Trophoblast cell (in vitro differentiated cells and primary cell): ENCODE measurements at regions not wholly inside any gene's neighbourhood (a gene's known extent, or its start where the extent isn't known, plus 50 kb on each side); places are given as distances from the start of the nearest gene placed in this dataset.

ENCODE experiments used
- DNase-seq, 2 donors: peaks; one replicate each; pipeline ENCODE4 v3.0.0-alpha.2; 2016
- H2AFZ ChIP-seq: 2 replicates; pipeline ENCODE4 v1.6.1; 2013; ENCODE audit warnings: low read length, moderate library complexity, mild to moderate bottlenecking; ENCODE audit not compliant: insufficient read depth, poor library complexity
- H2AK5ac ChIP-seq: 2 replicates; pipeline ENCODE4 v1.6.1; 2013; ENCODE audit warnings: mild to moderate bottlenecking, low read length
- H2BK120ac ChIP-seq: 2 replicates; pipeline ENCODE4 v1.6.1; 2013; ENCODE audit warnings: low read length, mild to moderate bottlenecking, moderate library complexity; ENCODE audit not compliant: insufficient read depth, poor library complexity
- H2BK12ac ChIP-seq: 2 replicates; pipeline ENCODE4 v1.6.1; 2013; ENCODE audit warnings: mild to moderate bottlenecking, low read length, moderate library complexity
- H2BK5ac ChIP-seq: 2 replicates; pipeline ENCODE4 v1.6.1; 2013; ENCODE audit warnings: low read length, low read depth, moderate library complexity, mild to moderate bottlenecking; ENCODE audit not compliant: poor library complexity
- H3K14ac ChIP-seq: 2 replicates; pipeline ENCODE4 v1.6.1; 2013; ENCODE audit warnings: mild to moderate bottlenecking, low read length
- H3K18ac ChIP-seq: 2 replicates; pipeline ENCODE4 v1.6.1; 2013; ENCODE audit warnings: mild to moderate bottlenecking, low read length
- H3K23ac ChIP-seq: 2 replicates; pipeline ENCODE4 v1.6.1; 2013; ENCODE audit warnings: low read length
- H3K27ac ChIP-seq: 2 replicates; pipeline ENCODE4 v1.5.1; 2013; ENCODE audit warnings: low read depth, mild to moderate bottlenecking, inconsistent platforms, low read length, moderate library complexity
- H3K27me3 ChIP-seq: 2 replicates; pipeline ENCODE4 v1.6.1; 2013; ENCODE audit warnings: inconsistent platforms, mild to moderate bottlenecking, low read length, moderate library complexity; ENCODE audit not compliant: insufficient read depth
- H3K36me3 ChIP-seq, 2 experiments: 1 replicate in 1 of 2; 2 replicates in 1 of 2; pipeline ENCODE4 v1.6.1; 2013; ENCODE audit warnings: low read length in 2 of 2, mild to moderate bottlenecking in 2 of 2, moderate library complexity in 1 of 2; ENCODE audit not compliant: insufficient read depth in 2 of 2, control insufficient read depth in 1 of 2
- H3K4ac ChIP-seq: 2 replicates; pipeline ENCODE4 v1.6.1; 2013; ENCODE audit warnings: low read depth, mild to moderate bottlenecking, low read length, moderate library complexity
- H3K4me1 ChIP-seq, 2 experiments: 1 replicate in 1 of 2; 2 replicates in 1 of 2; pipeline ENCODE4 v1.6.1; 2013; ENCODE audit warnings: low read length in 2 of 2, mild to moderate bottlenecking in 2 of 2, moderate library complexity in 1 of 2; ENCODE audit not compliant: insufficient read depth in 2 of 2, control insufficient read depth in 1 of 2
- H3K4me2 ChIP-seq: 2 replicates; pipeline ENCODE4 v1.6.1; 2013; ENCODE audit warnings: inconsistent platforms, mild to moderate bottlenecking, low read length, moderate library complexity
- H3K4me3 ChIP-seq: 2 replicates; pipeline ENCODE4 v1.5.1; 2013; ENCODE audit warnings: mild to moderate bottlenecking, low read depth, low read length, inconsistent platforms
- H3K79me1 ChIP-seq: one replicate; pipeline ENCODE4 v1.6.1; 2013; ENCODE audit warnings: low read length
- H3K79me2 ChIP-seq: 2 replicates; pipeline ENCODE4 v1.6.1; 2013; ENCODE audit warnings: low read length, mild to moderate bottlenecking; ENCODE audit not compliant: control insufficient read depth, insufficient read depth, poor library complexity
- H3K9ac ChIP-seq: 2 replicates; pipeline ENCODE4 v1.6.1; 2013; ENCODE audit warnings: mild to moderate bottlenecking, low read length
- H3K9me3 ChIP-seq: 2 replicates; pipeline ENCODE4 v1.6.1; 2013; ENCODE audit warnings: low read depth, mild to moderate bottlenecking, control low read depth, inconsistent platforms, low read length; ENCODE audit not compliant: insufficient read depth
- H4K12ac ChIP-seq: 2 replicates; pipeline ENCODE4 v1.6.1; 2013; ENCODE audit warnings: low read depth, mild to moderate bottlenecking, low read length, moderate library complexity
- H4K8ac ChIP-seq: 2 replicates; pipeline ENCODE4 v1.6.1; 2013; ENCODE audit warnings: low read depth, mild to moderate bottlenecking, low read length, moderate library complexity
- H4K91ac ChIP-seq: one replicate; pipeline ENCODE4 v1.6.1; 2013; ENCODE audit warnings: low read depth, mild to moderate bottlenecking, low read length, moderate library complexity
- WGBS: extraction: QIAGEN DNeasy Blood & Tissue Kit; methylation state at CpG from one replicate; pipeline ENCODE4 v1.1.7; 2013; ENCODE audit warnings: missing lambda C conversion rate; ENCODE audit not compliant: insufficient read length, insufficient coverage; ENCODE audit errors: extremely low coverage; 5-methylcytosine and 5-hydroxymethylcytosine counted together

- Histone ChIP-seq H2BK12ac (no peak overlapping the region), H3K9me3 (no peaks in the 10 kb centered on the region), H2BK5ac (no peak overlapping the region), H3K36me3 (no peaks in the 10 kb centered on the region), H4K8ac (no peak overlapping the region), H3K23ac (no peak overlapping the region), H3K4me1 (no peaks in the 10 kb centered on the region), H4K91ac (no peak overlapping the region), H3K79me1 (no peaks in the 10 kb centered on the region), H3K9ac (no peak overlapping the region), H3K79me2 (no peaks in the 10 kb centered on the region), H2BK120ac (no peak overlapping the region), H3K4me2 (no peak overlapping the region), H3K14ac (no peak overlapping the region), H3K18ac (no peak overlapping the region), H3K27ac (no peak overlapping the region), H3K4ac (no peak overlapping the region), H3K4me3 (no peak overlapping the region), H2AFZ (no peak overlapping the region), H3K27me3 (no peaks in the 10 kb centered on the region), H2AK5ac (no peak overlapping the region), H4K12ac (no peak overlapping the region)
- WGBS, result no CpG with 5 or more reads among the region's 20 CpGs
- DNase-seq, result no peak
Observed at GRCh38 chr2:2650608-2651375, 319.7 kb upstream of the MYT1L start.

GRCh38 chr2:2649109-2650072, 318.3 kb upstream of the MYT1L start:
- H3K4ac ChIP-seq, result no peak overlapping the region
- H4K12ac ChIP-seq, result no peak overlapping the region

GRCh38 chr2:2648094-2648493, 317.0 kb upstream of the MYT1L start:
- no peak overlapping the region for H3K4me2 ChIP-seq
- no peak overlapping the region for H3K4ac ChIP-seq
- H3K23ac ChIP-seq, result no peak overlapping the region
- no peak overlapping the region for H3K14ac ChIP-seq
- no peaks in the 10 kb centered on the region for H3K79me1 ChIP-seq
- H3K27me3 ChIP-seq, result no peaks in the 10 kb centered on the region
- no peaks in the 10 kb centered on the region for H3K36me3 ChIP-seq
- no peak overlapping the region for H3K9ac ChIP-seq
- no peaks in the 10 kb centered on the region for H3K4me1 ChIP-seq
- H3K18ac ChIP-seq, result no peak overlapping the region
- no peak overlapping the region for H2BK120ac ChIP-seq
- no peak overlapping the region for H2AK5ac ChIP-seq
- H3K9me3 ChIP-seq, result no peaks in the 10 kb centered on the region
- H2BK12ac ChIP-seq, result no peak overlapping the region
- H3K27ac ChIP-seq, result no peak overlapping the region
- no peak overlapping the region for H2AFZ ChIP-seq
- no peak overlapping the region for H2BK5ac ChIP-seq
- H3K4me3 ChIP-seq, result no peak overlapping the region
- WGBS, result no CpG with 5 or more reads among the region's 8 CpGs
- no peak overlapping the region for H4K8ac ChIP-seq
- H4K91ac ChIP-seq, result no peak overlapping the region
- DNase-seq, result no peak
- H4K12ac ChIP-seq, result no peak overlapping the region
- no peaks in the 10 kb centered on the region for H3K79me2 ChIP-seq

More at GRCh38 chr2:2649109-2650072, 318.3 kb upstream of the MYT1L start:
- Histone ChIP-seq H3K4me1 (no peaks in the 10 kb centered on the region), H3K27me3 (no peaks in the 10 kb centered on the region), H3K18ac (no peak overlapping the region), H4K91ac (no peak overlapping the region), H3K9ac (no peak overlapping the region), H3K9me3 (no peaks in the 10 kb centered on the region), H3K27ac (no peak overlapping the region), H3K79me2 (no peaks in the 10 kb centered on the region), H3K36me3 (no peaks in the 10 kb centered on the region), H2AK5ac (no peak overlapping the region), H3K79me1 (no peaks in the 10 kb centered on the region), H2AFZ (no peak overlapping the region), H2BK5ac (no peak overlapping the region), H3K4me2 (no peak overlapping the region), H3K23ac (no peak overlapping the region), H3K4me3 (no peak overlapping the region), H4K8ac (no peak overlapping the region), H2BK120ac (no peak overlapping the region), H3K14ac (no peak overlapping the region), H2BK12ac (no peak overlapping the region)
- no CpG with 5 or more reads among the region's 36 CpGs for WGBS
- no peak for DNase-seq

GRCh38 chr2:2647141-2647541, 316.1 kb upstream of the MYT1L start:
- Histone ChIP-seq H3K4me3 (no peak overlapping the region), H3K4me2 (no peak overlapping the region), H3K79me2 (no peaks in the 10 kb centered on the region), H4K8ac (no peak overlapping the region), H3K18ac (no peak overlapping the region), H3K36me3 (no peaks in the 10 kb centered on the region), H3K27ac (no peak overlapping the region), H2BK12ac (no peak overlapping the region), H3K4ac (no peak overlapping the region), H3K9ac (no peak overlapping the region), H3K79me1 (no peaks in the 10 kb centered on the region), H2BK5ac (no peak overlapping the region), H4K91ac (no peak overlapping the region), H3K27me3 (no peaks in the 10 kb centered on the region), H3K23ac (no peak overlapping the region), H3K9me3 (no peaks in the 10 kb centered on the region), H2BK120ac (no peak overlapping the region), H4K12ac (no peak overlapping the region), H3K14ac (no peak overlapping the region), H3K4me1 (no peaks in the 10 kb centered on the region), H2AK5ac (no peak overlapping the region), H2AFZ (no peak overlapping the region)
- no CpG with 5 or more reads among the region's 9 CpGs for WGBS
- no peak for DNase-seq
